ENCODE measurements at regions not wholly inside any gene's neighbourhood (a gene's known extent, or its start where the extent isn't known, plus 50 kb on each side); places are given as distances from the start of the nearest gene placed in this dataset.

DNA sequence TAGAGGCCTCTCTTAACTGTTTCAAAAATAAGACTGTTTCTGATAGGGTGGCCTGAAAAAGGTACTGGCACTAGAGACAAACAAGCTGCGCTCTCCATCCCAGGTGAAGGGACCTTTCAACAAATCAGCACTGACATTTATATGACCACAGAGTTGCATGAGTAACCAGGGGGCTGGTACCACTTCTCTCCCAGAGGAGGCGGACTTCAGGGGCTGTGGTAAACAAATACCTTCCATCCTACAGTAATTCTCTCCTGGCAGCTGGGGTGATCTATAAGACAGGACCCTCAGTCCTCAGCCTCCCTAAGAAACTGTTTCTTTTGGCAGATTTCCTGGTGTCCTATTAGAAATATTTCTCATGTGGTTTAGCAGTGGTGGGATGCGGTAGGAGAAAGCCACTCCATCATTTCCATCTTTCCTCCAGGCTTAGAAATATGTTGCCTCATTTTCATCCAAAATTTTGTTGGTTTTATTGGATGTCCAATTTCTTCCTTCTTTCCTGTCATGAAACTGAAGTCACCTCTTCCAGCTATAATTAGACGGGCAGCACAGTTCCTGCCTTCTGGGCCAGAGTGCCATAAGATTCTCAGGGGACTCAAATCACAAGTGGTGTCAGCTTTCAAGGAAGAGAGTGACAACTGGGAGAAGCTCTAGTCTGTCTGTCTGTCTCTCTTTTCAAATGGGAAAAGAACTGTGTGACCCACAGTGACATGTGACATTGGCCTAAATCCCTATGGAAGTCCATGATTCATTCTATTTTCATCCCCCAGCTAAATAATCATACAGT lies 96.4 kb downstream of the CYRIA start:
- TF ChIP-seq CTCF (IDR thresholded peaks at IDR 0.05) (no peak), EP300 (IDR thresholded peaks at IDR 0.05) (no peak), POLR2AphosphoS5 (IDR thresholded peaks at IDR 0.05) (no peak)

All from gastroesophageal sphincter (tissue), 3 donors.